ENCODE measurements at regions not wholly inside any gene's neighbourhood (a gene's known extent, or its start where the extent isn't known, plus 50 kb on each side); places are given as distances from the start of the nearest gene placed in this dataset.

GRCh38 chr22:23409976-23410375, 170.1 kb downstream of the IGLL1 start:
- TF ChIP-seq CTCF (conservative IDR thresholded peaks at IDR 0.05; ENCODE audit: low read depth, low read length) (no peak), POLR2A (IDR thresholded peaks at IDR 0.05; ENCODE audit: low read depth, low read length) (no peak), RAD21 (IDR thresholded peaks at IDR 0.05; ENCODE audit: low read length) (no peak), RCOR1 (IDR thresholded peaks at IDR 0.05; ENCODE audit: insufficient replicate concordance, low read length) (no peak), BHLHE40 (IDR thresholded peaks at IDR 0.05; ENCODE audit: low read depth, low read length) (no peak), FOS (IDR thresholded peaks at IDR 0.05; ENCODE audit: low read depth, low read length) (no peak), RFX5 (IDR thresholded peaks at IDR 0.05; ENCODE audit: low read depth, low read length) (no peak), ELK1 (IDR thresholded peaks at IDR 0.05; ENCODE audit: borderline replicate concordance, low read depth, low read length) (no peak), MAFK (IDR thresholded peaks at IDR 0.05; ENCODE audit: low read depth, low read length) (no peak), NFE2L2 (IDR thresholded peaks at IDR 0.05; ENCODE audit: low read depth, low read length) (no peak)

All from IMR-90 (cell line).